ENCODE measurements at regions not wholly inside any gene's neighbourhood (a gene's known extent, or its start where the extent isn't known, plus 50 kb on each side); places are given as distances from the start of the nearest gene placed in this dataset.

GRCh38 chr11:70810681-70811080, 412.4 kb downstream of the CTTN start:
- TF ChIP-seq CTCF (IDR thresholded peaks at IDR 0.05; ENCODE audit: borderline replicate concordance, extremely low read depth, low read length, poor library complexity, severe bottlenecking) (no peak), EZH2 (IDR thresholded peaks at IDR 0.05; ENCODE audit: borderline replicate concordance, low read depth, low read length, severe bottlenecking) (no peak)
